Heart left ventricle (tissue), 16 donors: ENCODE measurements at regions not wholly inside any gene's neighbourhood (a gene's known extent, or its start where the extent isn't known, plus 50 kb on each side); places are given as distances from the start of the nearest gene placed in this dataset.

Source experiments
- ATAC-seq, 4 donors: fragments of 200-7000 bp; cut with Tn5 transposase; one replicate each; pipeline ENCODE4 v1.9.1; 2020 to 2022; ENCODE audit warnings: moderate library complexity in 4 of 4, mild to moderate bottlenecking in 3 of 4, moderate number of reproducible peaks in 1 of 4
- DNase-seq, 5 donors: peaks; one replicate each; pipeline ENCODE4 v3.0.0-alpha.2; 2020
- H3K27ac ChIP-seq, 12 donors: fragments of 200-600 bp; sonication (generic) in 4 of 12; one replicate each; pipeline versions ENCODE4 v1.5.0 to v1.8.0; 2016 to 2022; ENCODE audit warnings: mild to moderate bottlenecking in 2 of 12
- H3K27me3 ChIP-seq, 9 donors: fragments of 200-600 bp; sonication (generic) in 2 of 9; one replicate each; pipeline versions ENCODE4 v1.5.1 to v1.8.0; 2016 to 2022; ENCODE audit warnings: mild to moderate bottlenecking in 3 of 9
- H3K36me3 ChIP-seq, 9 donors: fragments of 200-600 bp; sonication (generic) in 2 of 9; one replicate each; pipeline versions ENCODE4 v1.5.0 to v1.8.0; 2018 to 2022; ENCODE audit warnings: mild to moderate bottlenecking in 2 of 9
- H3K4me1 ChIP-seq, 12 donors: fragments of 200-600 bp; sonication (generic) in 4 of 12; one replicate each; pipeline versions ENCODE4 v1.5.0 to v1.8.0; 2016 to 2022; ENCODE audit warnings: mild to moderate bottlenecking in 3 of 12
- H3K4me3 ChIP-seq, 12 donors: fragments of 200-600 bp; sonication (generic) in 4 of 12; one replicate each; pipeline versions ENCODE4 v1.5.0 to v1.8.0; 2017 to 2022; ENCODE audit warnings: mild to moderate bottlenecking in 9 of 12, moderate library complexity in 4 of 12
- H3K9me3 ChIP-seq, 12 donors: fragments of 200-600 bp; sonication (generic) in 4 of 12; one replicate each; pipeline versions ENCODE4 v1.5.0 to v1.8.0; 2016 to 2022; ENCODE audit warnings: mild to moderate bottlenecking in 1 of 12
- CTCF ChIP-seq, 12 donors: fragments of 200-600 bp; sonication (generic) in 4 of 12; IDR thresholded peaks; one replicate each; pipeline versions ENCODE4 v1.5.0 to v1.8.0; 2018 to 2022; ENCODE audit warnings: antibody characterized with exemption in 12 of 12, mild to moderate bottlenecking in 5 of 12
- POLR2A ChIP-seq, 2 donors: fragments of 450-650 bp; IDR thresholded peaks; one replicate each; pipeline ENCODE4 v1.6.1; 2017; ENCODE audit warnings: antibody characterized with exemption in 2 of 2, mild to moderate bottlenecking in 2 of 2, moderate library complexity in 2 of 2
- WGBS, 4 donors: extraction: QIAGEN DNeasy Blood & Tissue Kit in 2 of 4; methylation state at CpG; one replicate each; pipeline versions ENCODE4 v1.1.5 to v1.1.7; 2013 to 2018; 5-methylcytosine and 5-hydroxymethylcytosine counted together
- intact Hi-C, 10 donors: fragments of 100-400 bp; cut with DNase I; formaldehyde crosslinking; loops; one replicate each; pipeline versions ENCODE4 v1.11.1 to v1.14.2; 2022
- donor health status: ischemic (EF 13 %, LVEDD 7.1; RV severe dilation, severe dysfunction).
- donor health status: healthy with polysubstance abuse.
- donor health status: DM: no; HTN: yes; CAD: no.
- donor health status: DM: no; HTN: no; CAD: no.
- donor health status: ischemic (EF 25% LVEDD 6.9; RV normal size, moderate dysfunction).
- donor health status: ischemic (EF 25% LVEDD 5.7; RV mildly dilated, moderate dysfunction).
- donor health status: healthy.
- donor health status: DM: yes; HTN: yes; CAD: no.
- donor health status: ischemic (EF 35%, LVEDD 5.7; RV mildly dilated, moderate dysfunction).
- donor health status: nonischemic (EF 11% LVEDD 7.7; RV severe dilation, severe dysfunction).
- donor health status: DM: yes; HTN: yes; CAD: no.
- donor health status: PGD.
- donor health status: ischemic (EF 29% LVEDD 5.4; RV normal size, mild dysfunction).
- donor health status: nonischemic (EF 23%, LVEDD 6.1; RV moderate dilation, normal function).

- Histone ChIP-seq H3K4me1 (no peaks in the 10 kb centered on the region), H3K27ac (no peak overlapping the region), H3K27me3 (no peaks in the 10 kb centered on the region), H3K36me3 (no peaks in the 10 kb centered on the region), H3K4me3 (no peak overlapping the region), H3K9me3 (peaks cover 0 to 4% (median 0%) of the 10 kb centered on the region in 12 donors)
- no peak for DNase-seq
- intact Hi-C loops = no loop called here
- TF ChIP-seq POLR2A (IDR thresholded peaks at IDR 0.05) = no peak
- no peak for ATAC-seq
These were observed 236.1 kb upstream of the MEIS1 start for GRCh38 chr2:66198873-66199272.

GRCh38 chr2:66192888-66193287 lies 242.0 kb upstream of the MEIS1 start:
- intact Hi-C loops = no loop called here
- WGBS, 4 donors = 59 to 85% (median 71%) methylated on average over 2 of the region's 2 CpGs
- no peak overlapping the region for H3K27ac ChIP-seq
- H3K4me3 ChIP-seq = no peak overlapping the region
- TF ChIP-seq POLR2A (IDR thresholded peaks at IDR 0.05) = no peak
- TF ChIP-seq CTCF (IDR thresholded peaks at IDR 0.05) = no peak
- peaks cover 0 to 3% (median 0%) of the 10 kb centered on the region in 12 donors for H3K9me3 ChIP-seq
- peaks cover 0 to 3% (median 0%) of the 10 kb centered on the region in 12 donors for H3K4me1 ChIP-seq
- H3K36me3 ChIP-seq = no peaks in the 10 kb centered on the region
- no peak for DNase-seq
- H3K27me3 ChIP-seq = no peaks in the 10 kb centered on the region
- no peak for ATAC-seq

GRCh38 chr2:66191311-66191710 lies 243.6 kb upstream of the MEIS1 start:
- no peak for TF ChIP-seq POLR2A (IDR thresholded peaks at IDR 0.05)
- TF ChIP-seq CTCF (IDR thresholded peaks at IDR 0.05) = no peak
- intact Hi-C loops = no loop called here
- H3K36me3 ChIP-seq = no peaks in the 10 kb centered on the region
- peaks cover 0 to 3% (median 0%) of the 10 kb centered on the region in 12 donors for H3K4me1 ChIP-seq
- H3K27me3 ChIP-seq = no peaks in the 10 kb centered on the region
- DNase-seq = no peak
- peaks cover 0 to 7% (median 0%) of the 10 kb centered on the region in 12 donors for H3K9me3 ChIP-seq
- ATAC-seq = no peak
- no peak overlapping the region for H3K27ac ChIP-seq
- 71 to 83% (median 79%) methylated on average over 1 of the region's 1 CpG for WGBS, 4 donors
- H3K4me3 ChIP-seq = no peak overlapping the region

GRCh38 chr2:66189553-66189952 lies 245.4 kb upstream of the MEIS1 start:
- intact Hi-C loops = no loop called here
- Histone ChIP-seq H3K27ac (no peak overlapping the region), H3K4me1 (peaks cover 0 to 3% (median 0%) of the 10 kb centered on the region in 12 donors), H3K27me3 (no peaks in the 10 kb centered on the region), H3K9me3 (peaks cover 0 to 7% (median 0%) of the 10 kb centered on the region in 12 donors), H3K4me3 (no peak overlapping the region), H3K36me3 (no peaks in the 10 kb centered on the region)
- no peak for DNase-seq
- ATAC-seq = peak in 3 of 4 donors; percentile 37 to 86 (median 79)
- no peak for TF ChIP-seq POLR2A (IDR thresholded peaks at IDR 0.05)
- TF ChIP-seq CTCF (IDR thresholded peaks at IDR 0.05) = no peak

GRCh38 chr2:66186537-66186936 lies 248.4 kb upstream of the MEIS1 start:
- 72 to 82% (median 75%) methylated on average over 3 of the region's 3 CpGs for WGBS, 4 donors
- no peaks in the 10 kb centered on the region for H3K36me3 ChIP-seq
- no peaks in the 10 kb centered on the region for H3K27me3 ChIP-seq
- no peak overlapping the region for H3K4me3 ChIP-seq
- intact Hi-C loops = no loop called here
- H3K27ac ChIP-seq = no peak overlapping the region
- H3K9me3 ChIP-seq = peaks cover 0 to 7% (median 0%) of the 10 kb centered on the region in 12 donors
- no peak for ATAC-seq
- TF ChIP-seq CTCF (IDR thresholded peaks at IDR 0.05) = no peak
- H3K4me1 ChIP-seq = peaks cover 0 to 3% (median 0%) of the 10 kb centered on the region in 12 donors
- no peak for DNase-seq
